MCF 10A (cell line): ENCODE measurements at regions not wholly inside any gene's neighbourhood (a gene's known extent, or its start where the extent isn't known, plus 50 kb on each side); places are given as distances from the start of the nearest gene placed in this dataset.

Source experiments
- BruUV-seq: library from RNA; stranded (reverse); fragments of 400-500 nt; replicated peaks from 2 replicates; lab custom pipeline; 2021; lab: Mats Ljungman, UMichigan
- CTCF ChIA-PET: fragments of 300-600 bp; sonication (Branson Sonifier 250); formaldehyde crosslinking; extraction: SDS; loops from one replicate; lab custom pipeline; 2021; ENCODE audit warnings: antibody characterized with exemption, inconsistent platforms; lab: Yijun Ruan, JAX
- POLR2A ChIA-PET: fragments of 300-600, 350-650 bp; sonication (Branson Sonifier 250); formaldehyde crosslinking; extraction: SDS; loops from one replicate; lab custom pipeline; 2020; ENCODE audit warnings: antibody characterized with exemption, inconsistent platforms; lab: Yijun Ruan, JAX
- DNase-seq: peaks from one replicate; pipeline ENCODE4 v3.0.0-alpha.2; 2018; ENCODE audit not compliant: unreplicated experiment
- H3K27ac Mint-ChIP-seq: one replicate; pipeline ENCODE4 v1.8.0; 2022; ENCODE audit warnings: mild to moderate bottlenecking, low read depth, mixed read lengths; ENCODE audit not compliant: unreplicated experiment
- H3K27me3 Mint-ChIP-seq: one replicate; pipeline ENCODE4 v1.8.0; 2022; ENCODE audit warnings: mixed read lengths; ENCODE audit not compliant: insufficient read depth, unreplicated experiment
- H3K36me3 Mint-ChIP-seq: one replicate; pipeline ENCODE4 v1.8.0; 2022; ENCODE audit warnings: mild to moderate bottlenecking, moderate library complexity, mixed read lengths; ENCODE audit not compliant: insufficient read depth, unreplicated experiment
- H3K4me1 Mint-ChIP-seq: one replicate; pipeline ENCODE4 v1.8.0; 2022; ENCODE audit warnings: mixed read lengths; ENCODE audit not compliant: insufficient read depth, unreplicated experiment
- H3K4me3 Mint-ChIP-seq: one replicate; pipeline ENCODE4 v1.8.0; 2022; ENCODE audit warnings: mild to moderate bottlenecking, moderate library complexity, mixed read lengths; ENCODE audit not compliant: unreplicated experiment
- H3K9me3 Mint-ChIP-seq: one replicate; pipeline ENCODE4 v1.8.0; 2022; ENCODE audit warnings: mixed read lengths; ENCODE audit not compliant: unreplicated experiment
- intact Hi-C: fragments of 100-400 bp; cut with micrococcal nuclease; formaldehyde crosslinking; loops from 2 replicates; pipeline ENCODE4 v1.14.1; 2022
- TF ChIP-seq, protein P1 (sequence below): fragments of 200-600 bp; IDR thresholded peaks from one replicate; pipeline ENCODE4 v1.8.0; 2022; ENCODE audit warnings: antibody characterized with exemption, mild to moderate bottlenecking; ENCODE audit not compliant: unreplicated experiment

DNA sequence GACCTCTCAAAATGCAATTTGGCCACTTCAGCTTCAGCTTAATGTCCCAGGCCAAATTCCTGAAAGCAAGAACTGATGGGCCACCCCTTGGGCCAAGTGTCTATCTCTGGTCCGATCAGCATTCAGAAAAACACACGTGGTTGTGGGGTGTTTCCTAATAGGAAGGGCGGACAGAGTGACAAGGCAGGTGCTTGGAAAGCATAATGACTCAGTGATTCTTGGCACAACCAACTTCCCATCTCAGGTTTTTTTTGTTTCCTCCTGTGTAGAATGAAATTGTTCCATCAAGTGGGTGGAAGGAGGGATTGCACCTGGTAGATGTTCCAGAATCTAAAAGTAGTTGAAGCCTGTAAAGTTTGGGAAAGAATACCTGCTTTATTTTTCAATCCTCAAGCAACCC, 155.6 kb downstream of the HS3ST2 start:
- peak; percentile 62 for DNase-seq
- intact Hi-C loops = no loop called here
- Mint-ChIP-seq H3K9me3 (no peaks in the 10 kb centered on the region), H3K4me3 (no peak overlapping the region), H3K4me1 (peaks cover 4% of the 10 kb centered on the region), H3K27ac (no peak overlapping the region), H3K36me3 (no peaks in the 10 kb centered on the region), H3K27me3 (peaks cover 54% of the 10 kb centered on the region)
- no TSS peak for BruUV-seq
- CTCF ChIA-PET = interaction anchor here (0.7 kb wide), 2 partner anchors 32 to 1262 kb away, joined by 3 read pairs; no protein-coding TSS in a partner anchor
- TF ChIP-seq, protein P1, sequence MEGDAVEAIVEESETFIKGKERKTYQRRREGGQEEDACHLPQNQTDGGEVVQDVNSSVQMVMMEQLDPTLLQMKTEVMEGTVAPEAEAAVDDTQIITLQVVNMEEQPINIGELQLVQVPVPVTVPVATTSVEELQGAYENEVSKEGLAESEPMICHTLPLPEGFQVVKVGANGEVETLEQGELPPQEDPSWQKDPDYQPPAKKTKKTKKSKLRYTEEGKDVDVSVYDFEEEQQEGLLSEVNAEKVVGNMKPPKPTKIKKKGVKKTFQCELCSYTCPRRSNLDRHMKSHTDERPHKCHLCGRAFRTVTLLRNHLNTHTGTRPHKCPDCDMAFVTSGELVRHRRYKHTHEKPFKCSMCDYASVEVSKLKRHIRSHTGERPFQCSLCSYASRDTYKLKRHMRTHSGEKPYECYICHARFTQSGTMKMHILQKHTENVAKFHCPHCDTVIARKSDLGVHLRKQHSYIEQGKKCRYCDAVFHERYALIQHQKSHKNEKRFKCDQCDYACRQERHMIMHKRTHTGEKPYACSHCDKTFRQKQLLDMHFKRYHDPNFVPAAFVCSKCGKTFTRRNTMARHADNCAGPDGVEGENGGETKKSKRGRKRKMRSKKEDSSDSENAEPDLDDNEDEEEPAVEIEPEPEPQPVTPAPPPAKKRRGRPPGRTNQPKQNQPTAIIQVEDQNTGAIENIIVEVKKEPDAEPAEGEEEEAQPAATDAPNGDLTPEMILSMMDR = no peak
- POLR2A ChIA-PET = no interaction called here

DNA sequence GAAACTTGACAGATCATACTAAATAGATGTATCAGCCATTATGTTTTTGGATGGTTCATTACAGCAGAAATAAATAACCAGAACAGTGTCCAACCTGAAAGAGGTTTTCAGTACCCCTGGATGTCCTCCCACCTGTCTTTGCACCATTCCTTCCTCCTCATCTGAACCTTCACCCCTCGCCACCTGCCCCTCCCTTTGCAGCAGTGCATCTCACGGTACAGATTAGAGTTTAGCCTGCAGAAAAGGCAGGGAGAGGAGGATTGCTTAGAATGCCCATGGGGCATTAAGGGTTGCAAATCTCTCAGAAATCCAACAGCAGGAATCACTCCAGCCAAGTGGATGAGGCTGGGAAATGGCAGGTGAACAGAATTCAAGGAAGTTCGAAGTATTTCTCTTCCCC, 155.0 kb downstream of the HS3ST2 start:
- CTCF ChIA-PET = interaction anchor here (0.7 to 2.8 kb wide), 2 partner anchors 8 to 31 kb away, joined by 3 to 15 read pairs; no protein-coding TSS in a partner anchor
- TF ChIP-seq, protein P1 = no peak

DNA sequence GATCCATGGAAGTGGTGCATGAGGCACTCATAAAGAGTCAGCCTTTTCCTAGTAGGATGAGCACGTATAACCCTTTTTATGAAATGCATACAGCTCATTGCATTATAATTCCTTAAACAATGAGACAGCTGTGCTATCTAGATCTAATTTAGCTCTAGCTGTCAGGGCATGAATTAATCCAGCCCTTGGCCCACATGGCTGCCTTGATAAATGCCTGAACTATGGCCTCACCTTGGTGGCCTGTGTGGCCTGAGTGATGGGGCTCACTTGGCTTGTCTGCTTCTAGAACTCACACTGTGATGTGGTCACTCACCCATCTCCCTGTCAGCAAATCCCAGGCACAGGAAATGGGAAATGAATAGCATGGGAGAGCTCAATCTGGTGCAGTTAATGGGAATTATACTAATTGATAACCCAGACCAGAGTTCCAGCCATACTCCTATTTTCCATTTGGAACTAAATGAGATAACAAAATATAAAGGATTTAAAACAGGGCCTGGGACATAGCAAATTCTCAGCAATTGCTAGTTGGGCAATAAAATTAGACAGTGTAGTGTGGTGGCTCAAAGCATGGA, 153.6 kb downstream of the HS3ST2 start:
- Mint-ChIP-seq H3K36me3 (no peaks in the 10 kb centered on the region), H3K27me3 (peaks cover 62% of the 10 kb centered on the region), H3K4me3 (no peak overlapping the region), H3K4me1 (peaks cover 4% of the 10 kb centered on the region), H3K27ac (no peak overlapping the region), H3K9me3 (no peaks in the 10 kb centered on the region)
- TF ChIP-seq, protein P1 = no peak
- ChIA-PET POLR2A (no interaction called here), CTCF (interaction anchor here (0.6 to 2.8 kb wide), 4 partner anchors 9 to 1310 kb away, joined by 3 to 15 read pairs (median 3); no protein-coding TSS in a partner anchor)
- DNase-seq = no peak
- intact Hi-C loops = no loop called here
- no TSS peak for BruUV-seq

More for the DNA sequence above, 155.0 kb downstream of the HS3ST2 start:
- Mint-ChIP-seq H3K36me3 (no peaks in the 10 kb centered on the region), H3K4me1 (peaks cover 4% of the 10 kb centered on the region), H3K27me3 (peaks cover 60% of the 10 kb centered on the region), H3K27ac (no peak overlapping the region), H3K9me3 (no peaks in the 10 kb centered on the region), H3K4me3 (no peak overlapping the region)
- BruUV-seq = no TSS peak
- intact Hi-C loops = no loop called here
- POLR2A ChIA-PET = no interaction called here
- DNase-seq = no peak
